Fibroblast of mammary gland (primary cell): ENCODE measurements at regions not wholly inside any gene's neighbourhood (a gene's known extent, or its start where the extent isn't known, plus 50 kb on each side); places are given as distances from the start of the nearest gene placed in this dataset.

ENCODE experiments used
- DNase-seq: peaks from one replicate; pipeline ENCODE4 v3.0.0-alpha.2; 2010; ENCODE audit warnings: low read depth
- H3K4me3 ChIP-seq: 2 replicates; pipeline ENCODE4 v1.5.1; 2011; ENCODE audit warnings: low read depth, mild to moderate bottlenecking, low read length, moderate library complexity; ENCODE audit not compliant: control insufficient read depth
- TF ChIP-seq, protein P1 (sequence below): conservative IDR thresholded peaks from 2 replicates; pipeline ENCODE4 v1.5.1; 2011; ENCODE audit warnings: low read depth, low read length, inconsistent platforms; ENCODE audit not compliant: control insufficient read depth, insufficient read depth

DNA sequence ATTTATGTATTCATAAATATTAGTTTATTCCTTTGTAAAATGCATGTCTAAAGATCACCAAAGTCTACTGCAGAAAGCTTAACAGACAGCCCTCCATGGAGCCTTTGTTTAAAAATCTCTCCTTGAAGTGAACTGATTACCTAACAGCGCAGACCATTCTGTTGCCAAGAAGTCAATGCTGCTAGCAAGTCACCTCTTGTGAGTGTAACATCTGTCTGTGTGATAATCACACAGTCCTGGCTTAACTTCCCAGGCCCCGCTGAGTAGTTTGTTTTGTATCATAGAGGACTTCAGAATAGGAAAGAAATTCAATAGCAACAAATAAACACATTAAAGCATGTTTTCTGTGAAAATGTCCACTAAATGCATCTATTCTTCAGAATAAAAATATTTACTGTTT, 435.3 kb upstream of the IGFBP3 start:
- TF ChIP-seq, protein P1, sequence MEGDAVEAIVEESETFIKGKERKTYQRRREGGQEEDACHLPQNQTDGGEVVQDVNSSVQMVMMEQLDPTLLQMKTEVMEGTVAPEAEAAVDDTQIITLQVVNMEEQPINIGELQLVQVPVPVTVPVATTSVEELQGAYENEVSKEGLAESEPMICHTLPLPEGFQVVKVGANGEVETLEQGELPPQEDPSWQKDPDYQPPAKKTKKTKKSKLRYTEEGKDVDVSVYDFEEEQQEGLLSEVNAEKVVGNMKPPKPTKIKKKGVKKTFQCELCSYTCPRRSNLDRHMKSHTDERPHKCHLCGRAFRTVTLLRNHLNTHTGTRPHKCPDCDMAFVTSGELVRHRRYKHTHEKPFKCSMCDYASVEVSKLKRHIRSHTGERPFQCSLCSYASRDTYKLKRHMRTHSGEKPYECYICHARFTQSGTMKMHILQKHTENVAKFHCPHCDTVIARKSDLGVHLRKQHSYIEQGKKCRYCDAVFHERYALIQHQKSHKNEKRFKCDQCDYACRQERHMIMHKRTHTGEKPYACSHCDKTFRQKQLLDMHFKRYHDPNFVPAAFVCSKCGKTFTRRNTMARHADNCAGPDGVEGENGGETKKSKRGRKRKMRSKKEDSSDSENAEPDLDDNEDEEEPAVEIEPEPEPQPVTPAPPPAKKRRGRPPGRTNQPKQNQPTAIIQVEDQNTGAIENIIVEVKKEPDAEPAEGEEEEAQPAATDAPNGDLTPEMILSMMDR = no peak
- DNase-seq = no peak
- H3K4me3 ChIP-seq = no peak overlapping the region

DNA sequence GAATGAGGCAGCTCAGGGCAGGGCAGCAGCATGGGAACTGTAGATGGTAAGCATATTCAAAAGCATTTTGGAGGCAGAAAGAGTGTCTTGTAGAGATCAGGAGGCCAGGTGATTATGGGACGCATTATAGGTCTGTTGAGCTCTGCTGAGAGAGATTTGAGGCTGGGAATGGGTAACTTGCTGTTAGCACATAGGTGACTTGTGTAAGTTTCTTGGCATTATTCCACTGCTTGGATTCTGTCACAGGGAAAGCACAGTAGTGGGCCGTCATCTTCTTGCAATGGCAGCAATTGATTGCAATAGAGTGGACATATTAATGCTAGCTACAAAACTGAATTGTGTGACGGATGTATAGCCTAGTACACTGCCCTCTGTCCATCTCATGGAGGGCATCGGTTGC, 434.3 kb upstream of the IGFBP3 start:
- no peak overlapping the region for H3K4me3 ChIP-seq
- DNase-seq = no peak
- TF ChIP-seq, protein P1 = no peak

DNA sequence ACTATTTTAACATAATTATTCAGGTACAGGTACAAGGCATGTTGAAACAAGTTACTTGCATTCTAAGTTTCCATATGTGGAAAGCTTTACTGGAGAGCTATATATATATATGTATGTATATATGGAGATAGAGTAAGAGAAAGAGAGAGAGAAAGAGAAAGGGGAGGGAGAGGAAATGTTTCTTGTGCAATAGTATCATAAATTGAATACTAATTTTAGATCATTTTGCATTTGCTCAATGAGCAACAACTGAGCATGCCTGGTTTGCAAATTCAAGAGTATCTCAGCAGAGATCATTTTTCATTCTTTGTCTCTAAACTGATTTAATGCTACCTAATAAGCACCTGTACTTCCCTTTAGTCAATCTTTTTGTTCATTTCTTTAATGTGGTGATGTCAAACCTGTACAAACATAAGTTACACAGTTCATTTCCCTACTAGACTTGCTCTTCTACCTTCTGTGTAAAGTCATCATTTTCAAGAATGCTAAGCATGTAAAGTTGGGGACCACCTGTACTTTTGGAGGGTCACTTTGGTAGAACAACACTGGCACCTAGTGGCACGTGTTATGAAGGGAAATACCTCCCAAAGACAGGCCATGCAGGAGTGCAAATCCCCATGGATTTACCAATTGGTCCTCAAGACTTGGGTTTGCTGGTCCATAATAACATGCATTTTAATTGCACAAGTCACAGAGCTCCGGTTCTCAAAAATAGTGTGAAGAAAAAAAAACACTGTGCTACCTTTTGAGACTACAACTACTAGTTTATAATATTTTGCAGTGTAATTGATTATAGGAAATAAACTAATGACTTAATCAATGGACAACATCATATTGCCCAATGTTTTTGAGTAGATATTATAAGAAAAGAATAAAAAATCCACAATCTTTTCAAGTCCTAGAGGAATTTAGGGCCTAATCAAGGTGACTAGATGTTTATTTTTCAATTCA, 431.2 kb upstream of the IGFBP3 start:
- H3K4me3 ChIP-seq = no peak overlapping the region
- DNase-seq = peak; percentile 70
- TF ChIP-seq, protein P1 = peak; percentile 75

DNA sequence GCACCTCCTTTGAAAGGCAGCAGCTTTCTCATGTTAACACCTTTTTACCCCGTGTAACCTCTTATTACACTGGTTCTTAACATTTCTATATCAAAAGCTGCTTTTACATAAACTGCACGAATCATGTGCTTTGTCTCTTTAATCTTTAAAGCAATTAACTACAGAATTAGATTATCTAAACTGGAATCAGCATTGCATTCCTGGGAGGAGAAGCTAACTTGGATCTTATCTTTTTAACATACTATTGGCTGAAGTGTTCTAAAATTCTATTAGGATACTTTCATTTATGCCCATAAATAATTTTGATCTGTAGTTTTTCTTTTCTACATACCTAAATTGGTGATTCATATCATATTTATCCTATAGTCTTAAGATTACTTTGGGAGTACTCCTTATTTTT, 428.4 kb upstream of the IGFBP3 start:
- TF ChIP-seq, protein P1 = no peak
- no peak overlapping the region for H3K4me3 ChIP-seq
- DNase-seq = no peak

DNA sequence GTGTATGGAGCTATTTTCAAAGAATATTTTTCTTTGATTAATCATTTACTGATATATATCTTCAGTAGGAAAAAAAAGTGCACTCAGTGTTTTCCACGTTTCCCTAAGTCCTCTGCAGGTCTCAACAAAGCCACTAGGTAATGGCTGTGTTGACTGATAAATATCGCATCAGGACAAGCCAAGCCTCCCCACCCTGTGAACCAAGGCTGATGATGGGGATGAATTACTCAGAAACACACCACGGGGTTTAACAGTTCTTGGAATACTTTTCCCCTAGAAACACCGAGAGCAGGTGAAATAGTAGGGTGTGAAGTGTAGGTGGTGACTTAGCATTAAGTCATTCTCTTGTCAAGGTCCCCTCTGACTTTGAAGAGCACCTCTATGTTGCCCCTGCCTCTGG, 423.5 kb upstream of the IGFBP3 start:
- H3K4me3 ChIP-seq = no peak overlapping the region
- DNase-seq = no peak
- TF ChIP-seq, protein P1 = no peak

DNA sequence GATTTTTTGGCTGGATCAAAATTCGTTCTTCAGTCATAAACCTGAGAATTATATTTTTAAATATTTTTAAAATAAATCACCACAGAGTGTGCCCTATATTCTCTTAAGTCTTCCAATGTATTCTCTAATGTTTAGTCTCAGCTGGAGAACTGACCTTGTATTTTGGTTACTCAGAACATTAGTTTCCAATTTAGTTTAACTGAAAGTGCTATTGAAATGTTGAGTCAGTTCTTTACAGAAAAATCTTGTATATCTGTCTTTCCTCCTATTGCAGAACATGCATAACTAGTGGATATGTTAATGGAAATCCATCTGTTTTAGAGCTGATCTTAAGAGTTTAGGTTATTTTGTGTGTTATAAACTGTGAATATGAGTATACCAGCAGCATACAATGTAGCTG, 422.7 kb upstream of the IGFBP3 start:
- DNase-seq = no peak

More for the DNA sequence above, 422.7 kb upstream of the IGFBP3 start:
- no peak overlapping the region for H3K4me3 ChIP-seq
- TF ChIP-seq, protein P1 = no peak
